GM21447 (cell line): ENCODE measurements at regions not wholly inside any gene's neighbourhood (a gene's known extent, or its start where the extent isn't known, plus 50 kb on each side); places are given as distances from the start of the nearest gene placed in this dataset.

Experiments used
- ATAC-seq: cut with Tn5 transposase; IDR thresholded peaks from one replicate; pipeline ENCODE4 v1.9.1; 2021; ENCODE audit not compliant: unreplicated experiment

- ATAC-seq = no peak
Observed at GRCh38 chr6:148652205-148652604, 94.6 kb upstream of the UST start.

- no peak for ATAC-seq
Observed at GRCh38 chr6:148653138-148653776, 93.6 kb upstream of the UST start.

- ATAC-seq = no peak
Observed at GRCh38 chr6:148657048-148657447, 89.8 kb upstream of the UST start.

- ATAC-seq = no peak
Observed at GRCh38 chr6:148658681-148659430, 88.0 kb upstream of the UST start.

GRCh38 chr6:148667395-148667794, 79.4 kb upstream of the UST start:
- ATAC-seq = no peak

GRCh38 chr6:148671085-148671484, 75.7 kb upstream of the UST start:
- ATAC-seq = no peak

- no peak for ATAC-seq
Observed at GRCh38 chr6:148671952-148672351, 74.9 kb upstream of the UST start.

GRCh38 chr6:148674306-148674705, 72.5 kb upstream of the UST start:
- no peak for ATAC-seq

- peak; percentile 91 for ATAC-seq
Observed at GRCh38 chr6:148677594-148678476, 69.0 kb upstream of the UST start.

- no peak for ATAC-seq
Observed at GRCh38 chr6:148678682-148679081, 68.1 kb upstream of the UST start.

- no peak for ATAC-seq
Observed at GRCh38 chr6:148681666-148682065, 65.2 kb upstream of the UST start.

- ATAC-seq = no peak
Observed at GRCh38 chr6:148682252-148682651, 64.6 kb upstream of the UST start.

- ATAC-seq = no peak
Observed at GRCh38 chr6:148682990-148683389, 63.8 kb upstream of the UST start.

GRCh38 chr6:148689168-148689567, 57.7 kb upstream of the UST start:
- ATAC-seq = no peak

- ATAC-seq = peak; percentile 77
Observed at GRCh38 chr6:148693882-148694484, 52.8 kb upstream of the UST start.
